Mesenchymal stem cell (in vitro differentiated cells and primary cell): ENCODE measurements at regions not wholly inside any gene's neighbourhood (a gene's known extent, or its start where the extent isn't known, plus 50 kb on each side); places are given as distances from the start of the nearest gene placed in this dataset.

Experiments
- DNase-seq: peaks from one replicate; pipeline ENCODE4 v3.0.0-alpha.2; 2013
- H2AFZ ChIP-seq: one replicate; pipeline ENCODE4 v1.6.1; 2013; ENCODE audit warnings: low read depth, mild to moderate bottlenecking, control low read depth, inconsistent platforms, low read length, moderate library complexity
- H2AK5ac ChIP-seq: 2 replicates; pipeline ENCODE4 v1.6.1; 2013; ENCODE audit warnings: low read length, moderate library complexity, mild to moderate bottlenecking, inconsistent platforms; ENCODE audit not compliant: severe bottlenecking
- H2BK120ac ChIP-seq: one replicate; pipeline ENCODE4 v1.6.1; 2013; ENCODE audit warnings: low read depth, mild to moderate bottlenecking, inconsistent platforms, low read length, moderate library complexity
- H2BK12ac ChIP-seq, 2 experiments: one replicate each; pipeline ENCODE4 v1.6.1; 2013; ENCODE audit warnings: inconsistent platforms in 2 of 2, low read length in 2 of 2, mild to moderate bottlenecking in 2 of 2, moderate library complexity in 2 of 2, control low read depth in 1 of 2
- H2BK15ac ChIP-seq: one replicate; pipeline ENCODE4 v1.6.1; 2013; ENCODE audit warnings: mild to moderate bottlenecking, low read depth, inconsistent platforms; ENCODE audit not compliant: poor library complexity, severe bottlenecking
- H2BK5ac ChIP-seq: 2 replicates; pipeline ENCODE4 v1.6.1; 2013; ENCODE audit warnings: low read depth, mild to moderate bottlenecking, low read length, control low read depth, inconsistent platforms; ENCODE audit not compliant: poor library complexity, severe bottlenecking
- H3K14ac ChIP-seq, 2 experiments: one replicate each; pipeline ENCODE4 v1.6.1; 2013; ENCODE audit warnings: inconsistent platforms in 2 of 2, low read length in 2 of 2, control low read depth in 1 of 2, mild to moderate bottlenecking in 1 of 2, moderate library complexity in 1 of 2
- H3K18ac ChIP-seq, 2 experiments: one replicate each; pipeline ENCODE4 v1.6.1; 2013; ENCODE audit warnings: inconsistent platforms in 2 of 2, low read length in 2 of 2, control low read depth in 1 of 2, low read depth in 1 of 2, mild to moderate bottlenecking in 1 of 2
- H3K23ac ChIP-seq, 2 experiments: one replicate each; pipeline ENCODE4 v1.6.1; 2013; ENCODE audit warnings: inconsistent platforms in 2 of 2, low read length in 2 of 2, mild to moderate bottlenecking in 2 of 2, moderate library complexity in 2 of 2, control low read depth in 1 of 2
- H3K27ac ChIP-seq: 2 replicates; pipeline ENCODE4 v1.5.1; 2013; ENCODE audit warnings: mild to moderate bottlenecking, moderate library complexity, low read length, control low read depth, inconsistent platforms; ENCODE audit not compliant: poor library complexity, severe bottlenecking
- H3K27me3 ChIP-seq, 2 experiments: 2 replicates each; pipeline versions ENCODE4 v1.6.1 to v1.7.0; 2013; ENCODE audit warnings: low read length in 2 of 2, mild to moderate bottlenecking in 2 of 2, moderate library complexity in 2 of 2, control low read depth in 1 of 2, inconsistent platforms in 1 of 2; ENCODE audit not compliant: control insufficient read depth in 1 of 2, insufficient read depth in 1 of 2
- H3K36me3 ChIP-seq, 2 experiments: 2 replicates each; pipeline versions ENCODE4 v1.6.1 to v1.7.0; 2013; ENCODE audit warnings: low read length in 2 of 2, control low read depth in 1 of 2, inconsistent platforms in 1 of 2, low read depth in 1 of 2, mild to moderate bottlenecking in 1 of 2; ENCODE audit not compliant: insufficient read depth in 2 of 2, control insufficient read depth in 1 of 2
- H3K4ac ChIP-seq, 2 experiments: one replicate each; pipeline ENCODE4 v1.6.1; 2013; ENCODE audit warnings: inconsistent platforms in 2 of 2, low read length in 2 of 2, mild to moderate bottlenecking in 2 of 2, moderate library complexity in 2 of 2, control low read depth in 1 of 2, low read depth in 1 of 2
- H3K4me1 ChIP-seq: 2 replicates; pipeline ENCODE4 v1.6.1; 2013; ENCODE audit warnings: low read depth, low read length, control low read depth; ENCODE audit not compliant: control insufficient read depth, insufficient read depth
- H3K4me2 ChIP-seq: 2 replicates; pipeline ENCODE4 v1.6.1; 2013; ENCODE audit warnings: low read length, mild to moderate bottlenecking, inconsistent platforms; ENCODE audit not compliant: poor library complexity, severe bottlenecking
- H3K4me3 ChIP-seq, 2 experiments: 2 replicates each; pipeline versions ENCODE4 v1.5.1 to v1.7.0; 2013; ENCODE audit warnings: low read length in 2 of 2, mild to moderate bottlenecking in 2 of 2, control low read depth in 1 of 2, low read depth in 1 of 2; ENCODE audit not compliant: insufficient read depth in 1 of 2
- H3K79me1 ChIP-seq: replicated peaks from 2 replicates; pipeline ENCODE4 v1.6.1; 2013; ENCODE audit warnings: mild to moderate bottlenecking, control low read depth, low read length, inconsistent platforms; ENCODE audit not compliant: poor library complexity, severe bottlenecking
- H3K9ac ChIP-seq: 2 replicates; pipeline ENCODE4 v1.7.0; 2013; ENCODE audit warnings: mild to moderate bottlenecking, low read length, moderate library complexity
- H3K9me3 ChIP-seq: 2 replicates; pipeline ENCODE4 v1.7.0; 2013; ENCODE audit warnings: mild to moderate bottlenecking, low read length; ENCODE audit not compliant: control insufficient read depth
- H4K8ac ChIP-seq: one replicate; pipeline ENCODE4 v1.6.1; 2013; ENCODE audit warnings: inconsistent platforms, mild to moderate bottlenecking, low read length, moderate library complexity
- H4K91ac ChIP-seq: one replicate; pipeline ENCODE4 v1.6.1; 2013; ENCODE audit warnings: mild to moderate bottlenecking, low read length, inconsistent platforms
- WGBS: methylation state at CpG from one replicate; pipeline ENCODE4 v1.1.7; 2013; ENCODE audit warnings: mixed read lengths; 5-methylcytosine and 5-hydroxymethylcytosine counted together

DNA sequence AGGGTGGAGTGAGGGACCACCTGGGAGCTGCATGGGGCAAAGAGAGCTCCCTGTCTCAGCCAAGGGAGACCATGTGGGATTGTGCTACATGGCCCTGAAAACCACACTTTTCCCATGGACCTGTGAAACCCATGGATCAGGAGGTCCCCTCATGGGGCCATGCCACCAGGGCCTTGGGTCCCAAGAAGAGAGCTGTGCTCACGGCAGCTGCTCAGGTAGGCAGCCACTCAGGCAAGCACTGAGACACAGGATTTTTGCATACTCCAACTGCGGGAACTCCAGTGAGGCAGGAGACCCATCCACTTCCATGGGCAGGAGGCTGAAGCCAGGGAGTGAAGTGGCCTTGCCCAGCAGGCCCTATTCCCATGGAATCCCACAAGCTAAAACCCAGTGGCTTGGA is 190.0 kb downstream of the KCNA4 start:
- Histone ChIP-seq H2BK120ac (no peak overlapping the region), H2BK12ac (no peak overlapping the region), H3K18ac (no peak overlapping the region), H3K36me3 (no peaks in the 10 kb centered on the region), H2AK5ac (no peak overlapping the region), H3K27ac (no peak overlapping the region), H3K4me1 (no peaks in the 10 kb centered on the region), H4K91ac (no peak overlapping the region), H3K14ac (no peak overlapping the region), H3K9ac (no peak overlapping the region), H3K4me3 (no peak overlapping the region), H2BK5ac (no peak overlapping the region), H2BK15ac (no peak overlapping the region), H4K8ac (no peak overlapping the region), H3K4me2 (no peak overlapping the region), H3K4ac (no peak overlapping the region), H3K23ac (no peak overlapping the region), H3K27me3 (no peaks in the 10 kb centered on the region), H2AFZ (no peak overlapping the region), H3K79me1 (no peaks in the 10 kb centered on the region), H3K9me3 (no peaks in the 10 kb centered on the region)
- WGBS, result 71% methylated on average over 2 of the region's 2 CpGs
- no peak for DNase-seq

DNA sequence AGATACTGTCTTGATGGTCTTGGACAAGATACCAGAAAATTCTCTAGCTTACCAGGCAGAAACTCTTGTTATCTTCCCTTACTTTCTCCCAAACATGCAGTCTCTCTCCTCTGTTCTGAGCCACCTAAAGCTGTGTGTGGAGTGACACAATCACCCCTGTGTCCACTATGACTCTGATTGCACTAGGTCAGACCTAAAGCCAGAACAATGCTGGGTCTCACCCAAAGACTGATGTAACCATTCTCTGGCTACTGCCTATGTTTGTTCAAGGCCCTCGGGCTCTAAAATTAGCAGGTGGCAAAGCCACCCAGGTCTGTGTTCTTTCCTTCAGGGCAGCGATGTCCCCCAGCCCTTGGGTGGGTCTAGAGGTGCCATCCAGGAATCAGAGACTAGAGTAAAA is 200.5 kb downstream of the KCNA4 start:
- no peak overlapping the region for H3K4ac ChIP-seq
- peaks cover 13% of the 10 kb centered on the region for H3K9me3 ChIP-seq
- H3K79me1 ChIP-seq, result no peaks in the 10 kb centered on the region
- no peak overlapping the region for H3K4me2 ChIP-seq
- H3K18ac ChIP-seq, result no peak overlapping the region
- no peaks in the 10 kb centered on the region for H3K4me1 ChIP-seq
- no peak for DNase-seq
- H3K27me3 ChIP-seq, result no peaks in the 10 kb centered on the region
- no peak overlapping the region for H2BK15ac ChIP-seq
- H4K8ac ChIP-seq, result no peak overlapping the region
- H3K36me3 ChIP-seq, result no peaks in the 10 kb centered on the region
- no peak overlapping the region for H2BK12ac ChIP-seq
- H3K9ac ChIP-seq, result no peak overlapping the region
- 77% methylated on average over 2 of the region's 2 CpGs for WGBS
- no peak overlapping the region for H3K23ac ChIP-seq
- H3K27ac ChIP-seq, result no peak overlapping the region
- H3K14ac ChIP-seq, result no peak overlapping the region
- no peak overlapping the region for H4K91ac ChIP-seq
- H2AFZ ChIP-seq, result no peak overlapping the region
- H2BK120ac ChIP-seq, result no peak overlapping the region
- H2BK5ac ChIP-seq, result no peak overlapping the region
- H3K4me3 ChIP-seq, result no peak overlapping the region
- H2AK5ac ChIP-seq, result no peak overlapping the region

DNA sequence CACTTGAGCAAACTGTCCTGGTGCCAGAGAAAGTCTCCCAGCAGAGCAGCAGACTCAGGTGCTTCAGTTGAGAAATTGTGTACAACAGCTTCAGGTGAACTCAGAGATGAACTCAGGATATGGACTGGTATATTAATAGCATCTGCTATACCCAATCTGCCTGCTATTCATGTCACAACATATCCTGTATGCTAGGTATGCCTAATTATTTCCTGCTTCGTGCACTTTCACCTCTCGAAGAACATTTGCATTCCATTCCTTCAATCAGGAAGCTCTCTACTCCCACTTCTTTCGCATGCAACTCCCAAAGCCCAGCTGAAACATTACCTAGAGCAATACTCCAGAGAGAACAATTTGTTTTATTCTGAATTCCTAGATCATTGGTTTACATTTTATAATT is 207.7 kb downstream of the KCNA4 start:
- Histone ChIP-seq H4K91ac (no peak overlapping the region), H3K27me3 (no peaks in the 10 kb centered on the region), H3K14ac (no peak overlapping the region), H2BK12ac (no peak overlapping the region), H3K9me3 (peaks cover 5% of the 10 kb centered on the region), H3K18ac (no peak overlapping the region), H2BK120ac (no peak overlapping the region), H3K4ac (no peak overlapping the region), H2BK15ac (no peak overlapping the region), H3K36me3 (no peaks in the 10 kb centered on the region), H3K23ac (no peak overlapping the region), H3K9ac (no peak overlapping the region), H3K4me1 (no peaks in the 10 kb centered on the region), H2AK5ac (no peak overlapping the region), H3K4me2 (no peak overlapping the region), H3K79me1 (no peaks in the 10 kb centered on the region), H2AFZ (no peak overlapping the region), H3K4me3 (no peak overlapping the region), H4K8ac (no peak overlapping the region), H3K27ac (no peak overlapping the region), H2BK5ac (no peak overlapping the region)
- WGBS, result 51% methylated on average over 2 of the region's 3 CpGs
- no peak for DNase-seq

DNA sequence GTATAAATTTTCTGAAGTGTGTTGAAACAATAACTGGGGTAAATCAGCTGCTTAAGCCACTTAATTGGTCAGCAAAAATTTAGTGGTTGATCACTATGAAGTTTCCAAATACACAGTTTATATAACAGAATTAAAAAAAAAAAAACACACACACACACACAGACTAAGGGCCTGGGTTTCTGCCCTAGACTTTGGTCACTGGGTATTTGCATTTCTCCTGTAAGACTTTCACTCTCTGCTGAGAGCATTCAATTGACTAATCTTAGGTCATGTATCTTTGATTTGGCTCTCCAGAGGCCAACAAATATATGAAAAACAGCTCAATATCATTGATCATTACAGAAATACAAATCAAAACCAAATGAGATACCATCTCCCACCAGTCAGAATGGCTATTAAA is 214.3 kb downstream of the KCNA4 start:
- no peak for DNase-seq
- Histone ChIP-seq H3K9me3 (no peaks in the 10 kb centered on the region), H3K27ac (no peak overlapping the region), H2BK120ac (no peak overlapping the region), H3K79me1 (no peaks in the 10 kb centered on the region), H2BK5ac (no peak overlapping the region), H2BK12ac (no peak overlapping the region), H3K23ac (no peak overlapping the region), H3K9ac (no peak overlapping the region), H3K4me3 (no peak overlapping the region), H3K27me3 (no peaks in the 10 kb centered on the region), H3K4ac (no peak overlapping the region), H3K4me1 (no peaks in the 10 kb centered on the region), H3K4me2 (no peak overlapping the region), H3K36me3 (no peaks in the 10 kb centered on the region), H4K91ac (no peak overlapping the region), H2BK15ac (no peak overlapping the region), H2AFZ (no peak overlapping the region), H2AK5ac (no peak overlapping the region), H3K14ac (no peak overlapping the region), H4K8ac (no peak overlapping the region), H3K18ac (no peak overlapping the region)
